ENCODE measurements at regions not wholly inside any gene's neighbourhood (a gene's known extent, or its start where the extent isn't known, plus 50 kb on each side); places are given as distances from the start of the nearest gene placed in this dataset.

- TF ChIP-seq GATA2 (IDR thresholded peaks at IDR 0.05; ENCODE audit: low read depth, low read length) = no peak
- no peak for TF ChIP-seq GATA3 (IDR thresholded peaks at IDR 0.05; ENCODE audit: low read depth, low read length)
Measured at GRCh38 chr22:49461674-49462073, 366.0 kb downstream of the BRD1 start.

DNA sequence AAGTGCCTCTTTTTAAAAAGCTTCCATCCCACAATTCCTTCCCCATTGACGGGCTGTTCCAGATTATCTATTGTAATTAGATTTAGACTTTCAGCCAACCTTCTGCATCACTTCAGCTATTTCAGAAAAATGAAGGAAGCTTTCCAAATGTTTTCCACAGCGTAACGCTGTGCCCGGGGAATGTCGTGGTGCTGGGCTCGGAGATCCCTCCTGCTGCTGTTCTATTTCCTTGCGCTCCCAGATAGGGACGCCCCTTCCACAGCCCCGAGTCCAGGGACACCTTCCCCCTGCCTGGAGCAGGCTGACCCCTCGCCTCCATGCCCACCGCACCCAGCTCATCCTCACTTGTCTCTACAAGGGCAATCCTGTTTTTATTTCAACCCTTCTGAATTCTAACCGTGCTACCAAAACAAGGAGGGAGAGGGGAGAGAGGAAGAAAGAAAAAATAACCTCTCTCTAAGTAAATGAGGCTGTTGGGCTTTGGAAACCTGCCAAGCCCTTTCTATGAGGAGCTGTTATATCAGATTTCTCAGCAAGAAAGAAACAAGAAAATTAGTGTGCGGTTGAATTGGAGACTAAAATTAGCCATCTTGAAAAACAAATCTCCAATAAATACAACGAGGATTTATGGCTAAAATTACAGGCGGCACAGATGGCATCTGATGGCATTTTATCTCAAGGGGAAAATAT is 366.9 kb downstream of the BRD1 start:
- TF ChIP-seq GATA2 (IDR thresholded peaks at IDR 0.05; ENCODE audit: low read depth, low read length) = no peak
- no peak for TF ChIP-seq GATA3 (IDR thresholded peaks at IDR 0.05; ENCODE audit: low read depth, low read length)

DNA sequence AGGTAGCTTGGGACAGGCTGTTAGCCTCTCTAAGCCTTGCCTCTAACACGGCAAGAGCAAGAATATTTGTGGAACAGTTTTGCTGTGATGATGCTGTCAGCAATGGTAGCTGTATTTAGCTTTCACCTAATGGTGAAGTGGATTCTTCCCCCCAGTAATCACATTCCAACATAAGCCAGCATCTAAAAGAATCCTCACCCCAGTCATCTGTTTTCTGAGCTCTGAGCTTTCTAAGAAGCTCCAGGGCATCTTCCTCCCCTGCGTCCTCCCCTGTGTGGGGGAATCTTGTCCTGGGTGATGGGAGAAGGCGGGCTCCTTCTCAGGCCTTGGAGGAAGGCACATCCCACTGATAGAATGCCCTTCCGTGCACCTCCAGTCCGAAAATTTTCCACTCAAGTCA is 367.6 kb downstream of the BRD1 start:
- no peak for TF ChIP-seq GATA2 (IDR thresholded peaks at IDR 0.05; ENCODE audit: low read depth, low read length)
- no peak for TF ChIP-seq GATA3 (IDR thresholded peaks at IDR 0.05; ENCODE audit: low read depth, low read length)

- TF ChIP-seq GATA2 (IDR thresholded peaks at IDR 0.05; ENCODE audit: low read depth, low read length) (no peak), GATA3 (IDR thresholded peaks at IDR 0.05; ENCODE audit: low read depth, low read length) (no peak)
Measured at GRCh38 chr22:49458708-49459099, 369.0 kb downstream of the BRD1 start.

- TF ChIP-seq GATA2 (IDR thresholded peaks at IDR 0.05; ENCODE audit: low read depth, low read length) (no peak), GATA3 (IDR thresholded peaks at IDR 0.05; ENCODE audit: low read depth, low read length) (no peak)
Measured at GRCh38 chr22:49457946-49458707, 369.5 kb downstream of the BRD1 start.

GRCh38 chr22:49457146-49457545 is 370.5 kb downstream of the BRD1 start:
- TF ChIP-seq GATA2 (IDR thresholded peaks at IDR 0.05; ENCODE audit: low read depth, low read length) (no peak), GATA3 (IDR thresholded peaks at IDR 0.05; ENCODE audit: low read depth, low read length) (no peak)

DNA sequence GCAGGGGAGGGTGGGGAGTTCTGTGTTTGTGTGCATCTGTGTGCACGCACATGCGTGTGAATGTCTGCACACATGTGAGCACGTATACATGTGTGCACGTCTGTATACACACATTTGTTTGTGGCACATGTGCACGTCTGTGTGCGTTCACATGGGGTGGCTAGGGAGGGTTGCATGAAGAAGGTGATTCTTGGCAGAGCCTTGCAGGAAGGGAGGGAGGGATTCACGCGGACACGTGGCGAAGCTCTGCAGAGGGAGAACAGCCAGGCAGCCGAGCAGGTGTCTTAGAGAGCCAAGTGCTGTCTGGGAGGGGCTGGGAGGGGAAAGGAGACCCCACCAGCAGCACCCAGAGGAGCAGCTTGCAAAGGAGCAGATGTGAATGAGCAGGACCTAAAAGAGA is 372.1 kb downstream of the BRD1 start:
- no peak for TF ChIP-seq GATA2 (IDR thresholded peaks at IDR 0.05; ENCODE audit: low read depth, low read length)
- TF ChIP-seq GATA3 (IDR thresholded peaks at IDR 0.05; ENCODE audit: low read depth, low read length) = no peak

- no peak for TF ChIP-seq GATA3 (IDR thresholded peaks at IDR 0.05; ENCODE audit: low read depth, low read length)
Measured at GRCh38 chr22:49454726-49455125, 372.9 kb downstream of the BRD1 start.

- TF ChIP-seq GATA3 (IDR thresholded peaks at IDR 0.05; ENCODE audit: low read depth, low read length) = no peak
- TF ChIP-seq GATA2 (IDR thresholded peaks at IDR 0.05; ENCODE audit: low read depth, low read length) = no peak
Measured at GRCh38 chr22:49453771-49454170, 373.9 kb downstream of the BRD1 start.

DNA sequence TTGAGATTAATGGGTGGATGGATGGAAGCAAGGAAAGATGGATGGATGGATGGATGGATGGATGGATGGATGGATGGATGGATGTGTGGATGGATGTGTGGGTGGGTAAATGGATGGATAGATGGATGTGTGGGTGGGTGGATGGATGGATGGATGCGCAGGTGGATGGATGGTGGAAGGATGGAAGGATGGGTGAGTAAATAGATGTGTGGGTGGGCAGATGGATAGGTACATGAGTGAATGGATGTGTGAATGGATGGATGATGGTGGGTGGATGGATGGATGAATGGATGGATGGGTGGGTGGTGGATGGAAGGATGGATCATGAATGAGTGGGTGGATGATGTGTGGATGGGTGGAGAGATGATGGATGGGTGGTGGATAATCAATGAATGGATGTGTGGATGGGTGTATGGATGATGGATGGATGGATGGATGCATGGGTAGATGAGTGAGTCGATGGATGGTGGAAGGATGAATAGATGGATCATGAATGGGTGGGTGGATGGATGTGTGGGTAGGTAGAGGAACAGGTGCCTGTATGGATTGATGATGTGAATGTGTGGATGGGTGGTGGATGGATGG is 375.2 kb downstream of the BRD1 start:
- TF ChIP-seq GATA3 (IDR thresholded peaks at IDR 0.05; ENCODE audit: low read depth, low read length) (no peak), GATA2 (IDR thresholded peaks at IDR 0.05; ENCODE audit: low read depth, low read length) (no peak)

- TF ChIP-seq GATA3 (IDR thresholded peaks at IDR 0.05; ENCODE audit: low read depth, low read length) (no peak), GATA2 (IDR thresholded peaks at IDR 0.05; ENCODE audit: low read depth, low read length) (no peak)
Measured at GRCh38 chr22:49451070-49451840, 376.4 kb downstream of the BRD1 start.

DNA sequence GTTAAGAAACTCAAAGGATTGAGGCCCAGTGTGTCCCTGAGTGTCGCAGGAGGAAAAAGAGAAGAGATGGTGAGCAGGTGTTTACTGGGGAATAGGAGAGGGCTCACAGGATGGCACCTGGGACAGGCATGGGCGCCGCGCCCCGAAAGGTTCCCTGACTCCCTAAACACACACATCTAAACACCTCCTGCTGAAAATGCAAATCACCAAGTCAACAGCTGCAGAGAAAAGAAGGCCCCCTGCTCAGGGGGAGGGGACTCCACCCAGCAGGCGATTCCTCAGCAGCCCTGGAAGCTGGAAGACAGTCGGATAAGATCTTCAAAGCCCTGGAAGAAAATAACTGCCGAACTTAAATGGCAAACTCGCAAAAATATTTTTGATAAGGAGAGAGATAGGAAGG is 377.2 kb downstream of the BRD1 start:
- TF ChIP-seq GATA3 (IDR thresholded peaks at IDR 0.05; ENCODE audit: low read depth, low read length) = no peak
- no peak for TF ChIP-seq GATA2 (IDR thresholded peaks at IDR 0.05; ENCODE audit: low read depth, low read length)

DNA sequence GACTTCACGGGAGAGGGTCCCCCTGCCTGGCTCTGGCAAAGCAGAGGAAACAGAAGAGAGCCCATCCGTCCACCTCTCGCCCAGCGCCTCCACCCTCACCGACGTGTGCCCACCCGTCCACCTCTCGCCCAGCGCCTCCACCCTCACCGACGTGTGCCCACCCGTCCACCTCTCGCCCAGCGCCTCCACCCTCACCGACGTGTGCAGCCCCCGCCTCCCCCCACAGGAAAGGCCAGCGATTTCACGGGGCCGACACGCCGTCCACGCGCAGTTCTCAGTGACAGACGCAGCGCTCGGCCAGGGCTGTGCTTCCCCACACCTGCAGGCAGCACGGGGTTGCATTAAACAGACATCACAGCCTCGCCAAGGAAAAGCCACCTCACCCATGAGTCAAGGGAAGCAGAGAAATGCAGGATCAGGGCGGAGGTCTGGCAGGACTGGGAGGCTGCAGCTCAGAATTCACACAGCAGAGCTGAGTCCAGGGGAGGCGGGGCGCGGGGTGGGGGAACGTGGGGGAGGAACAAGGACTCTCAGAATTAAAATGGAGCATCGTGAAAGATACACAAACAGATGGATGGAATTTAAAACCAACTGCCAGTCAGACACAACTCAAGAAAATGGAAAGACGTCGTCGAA is 377.7 kb downstream of the BRD1 start:
- TF ChIP-seq GATA3 (IDR thresholded peaks at IDR 0.05; ENCODE audit: low read depth, low read length) (no peak), GATA2 (IDR thresholded peaks at IDR 0.05; ENCODE audit: low read depth, low read length) (no peak)

DNA sequence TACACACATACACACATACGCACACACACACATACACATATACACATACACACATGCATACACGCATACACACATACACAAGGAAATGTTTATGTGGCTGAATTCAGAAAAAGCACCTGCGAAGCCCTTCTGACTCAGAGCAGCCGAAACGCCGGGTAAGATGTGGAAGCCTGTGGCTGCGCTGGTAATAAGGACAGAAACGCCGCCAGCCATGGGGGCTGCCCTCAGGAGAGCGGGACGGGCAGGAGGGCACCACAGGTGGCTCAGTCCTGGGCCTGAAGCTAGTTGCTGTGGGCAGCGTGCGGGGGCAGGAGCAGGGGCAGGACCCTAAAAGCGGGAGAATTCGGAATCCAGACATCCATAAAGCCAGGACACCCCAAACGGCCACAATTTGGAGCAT is 378.3 kb downstream of the BRD1 start:
- TF ChIP-seq GATA3 (IDR thresholded peaks at IDR 0.05; ENCODE audit: low read depth, low read length) (no peak), GATA2 (IDR thresholded peaks at IDR 0.05; ENCODE audit: low read depth, low read length) (no peak)
